Loucy (cell line): ENCODE measurements at regions not wholly inside any gene's neighbourhood (a gene's known extent, or its start where the extent isn't known, plus 50 kb on each side); places are given as distances from the start of the nearest gene placed in this dataset.

Experiments
- H2AFZ ChIP-seq: fragments of 200-600 bp; sonication (generic); 2 replicates; pipeline ENCODE4 v1.6.0; 2016; ENCODE audit warnings: antibody characterized with exemption, mild to moderate bottlenecking, low read length, moderate library complexity
- H3F3A ChIP-seq: fragments of 200-600 bp; 2 replicates; pipeline ENCODE4 v1.6.0; 2016; ENCODE audit warnings: antibody characterized with exemption, low read depth, mild to moderate bottlenecking
- H3K27me3 ChIP-seq: fragments of 200-600 bp; sonication (generic); 2 replicates; pipeline ENCODE4 v1.6.1; 2014; ENCODE audit warnings: low read length, mild to moderate bottlenecking; ENCODE audit not compliant: insufficient read depth, poor library complexity, severe bottlenecking
- H3K36me3 ChIP-seq: fragments of 200-600 bp; sonication (generic); 2 replicates; pipeline ENCODE4 v1.6.1; 2016; ENCODE audit warnings: low read length; ENCODE audit not compliant: insufficient read depth
- H3K4me1 ChIP-seq: fragments of 200-600 bp; sonication (generic); 2 replicates; pipeline ENCODE4 v1.5.1; 2014; ENCODE audit warnings: low read length, mild to moderate bottlenecking; ENCODE audit not compliant: insufficient read depth, poor library complexity, severe bottlenecking
- H3K4me2 ChIP-seq: fragments of 200-600 bp; sonication (generic); 2 replicates; pipeline ENCODE4 v1.6.0; 2014; ENCODE audit warnings: antibody characterized with exemption, low read length, low read depth, mild to moderate bottlenecking; ENCODE audit not compliant: poor library complexity, severe bottlenecking
- H3K4me3 ChIP-seq: fragments of 200-600 bp; sonication (generic); 2 replicates; pipeline ENCODE4 v1.5.1; 2014; ENCODE audit warnings: low read length, mild to moderate bottlenecking, mixed read lengths; ENCODE audit not compliant: poor library complexity, severe bottlenecking
- H3K79me2 ChIP-seq: fragments of 200-600 bp; sonication (generic); 2 replicates; pipeline ENCODE4 v1.6.1; 2014; ENCODE audit warnings: low read length; ENCODE audit not compliant: insufficient read depth
- H3K9ac ChIP-seq: fragments of 200-600 bp; sonication (generic); 2 replicates; pipeline ENCODE4 v1.6.0; 2014; ENCODE audit warnings: mild to moderate bottlenecking, low read depth, low read length, moderate library complexity; ENCODE audit not compliant: poor library complexity, severe bottlenecking
- H3K9me2 ChIP-seq: fragments of 200-600 bp; sonication (generic); replicated peaks from 2 replicates; pipeline ENCODE4 v1.6.1; 2016; ENCODE audit warnings: low read depth, low read length, mixed read lengths
- H3K9me3 ChIP-seq: fragments of 200-600 bp; sonication (generic); 2 replicates; pipeline ENCODE4 v1.6.1; 2014; ENCODE audit warnings: mild to moderate bottlenecking, antibody characterized with exemption, low read length, low read depth; ENCODE audit not compliant: insufficient read depth
- H4K20me1 ChIP-seq: fragments of 200-600 bp; sonication (generic); 2 replicates; pipeline ENCODE4 v1.6.0; 2014; ENCODE audit warnings: antibody characterized with exemption, low read length, mild to moderate bottlenecking; ENCODE audit not compliant: insufficient read depth, poor library complexity, severe bottlenecking
- CTCF ChIP-seq: fragments of 200-600 bp; sonication (generic); conservative IDR thresholded peaks from 2 replicates; pipeline ENCODE4 v1.5.1; 2014; ENCODE audit warnings: mild to moderate bottlenecking, antibody characterized with exemption, low read length
- EZH2phosphoT487 ChIP-seq: fragments of 200-600 bp; IDR thresholded peaks from 2 replicates; pipeline ENCODE4 v1.6.1; 2018; ENCODE audit warnings: antibody characterized with exemption, mild to moderate bottlenecking, moderate library complexity, borderline replicate concordance

DNA sequence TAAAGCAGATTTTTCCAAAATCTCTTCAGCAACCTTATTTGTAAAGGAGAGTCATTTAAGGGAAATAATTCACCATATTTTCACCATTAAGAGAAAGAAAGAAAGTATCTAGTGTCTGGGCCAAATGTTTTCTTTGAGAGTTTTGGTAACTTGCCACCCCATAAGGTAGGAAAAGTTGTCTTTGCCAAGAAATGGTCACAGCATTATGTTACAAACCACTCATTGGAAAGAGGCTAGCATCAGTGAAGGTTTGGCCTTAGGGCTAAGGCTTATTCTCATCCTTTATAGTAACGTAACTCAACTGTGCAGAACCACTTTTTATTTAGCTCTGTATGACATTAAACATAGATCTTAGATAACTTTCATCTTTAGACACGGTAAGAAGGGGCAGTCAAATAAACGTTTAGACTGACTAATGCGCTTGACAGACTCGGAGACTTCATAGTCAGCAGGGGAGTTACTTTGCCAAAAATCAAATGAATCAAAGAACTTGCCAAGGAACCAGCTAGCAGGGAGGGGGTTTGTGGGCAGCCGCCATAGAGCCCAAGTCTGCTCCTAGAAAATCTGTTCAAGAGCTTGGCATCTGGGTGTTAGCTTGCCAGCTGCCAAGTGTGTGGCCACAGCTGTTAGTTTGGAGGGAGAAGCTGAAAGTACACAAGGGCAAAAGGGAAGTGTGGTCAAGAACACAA, 182.8 kb upstream of the GRID2 start:
- H3K27me3 ChIP-seq = no peaks in the 10 kb centered on the region
- H3K4me2 ChIP-seq = no peak overlapping the region

GRCh38 chr4:92122911-92123310, 180.9 kb upstream of the GRID2 start:
- Histone ChIP-seq H3K27me3 (no peaks in the 10 kb centered on the region), H4K20me1 (no peaks in the 10 kb centered on the region), H3K9ac (no peak overlapping the region), H3K79me2 (no peaks in the 10 kb centered on the region), H3F3A (no peaks in the 10 kb centered on the region), H2AFZ (no peak overlapping the region), H3K4me3 (no peak overlapping the region), H3K36me3 (no peaks in the 10 kb centered on the region), H3K9me3 (no peaks in the 10 kb centered on the region), H3K9me2 (no peaks in the 10 kb centered on the region), H3K4me1 (no peaks in the 10 kb centered on the region), H3K4me2 (no peak overlapping the region)
- TF ChIP-seq EZH2phosphoT487 (no peak), CTCF (no peak)

More for the DNA sequence above, 182.8 kb upstream of the GRID2 start:
- Histone ChIP-seq H3F3A (no peaks in the 10 kb centered on the region), H3K79me2 (no peaks in the 10 kb centered on the region), H3K36me3 (no peaks in the 10 kb centered on the region), H4K20me1 (no peaks in the 10 kb centered on the region), H3K9me3 (no peaks in the 10 kb centered on the region), H3K9ac (no peak overlapping the region), H3K9me2 (no peaks in the 10 kb centered on the region), H2AFZ (no peak overlapping the region), H3K4me1 (no peaks in the 10 kb centered on the region), H3K4me3 (no peak overlapping the region)
- TF ChIP-seq EZH2phosphoT487 (no peak), CTCF (no peak)

- H3K4me1 ChIP-seq = no peaks in the 10 kb centered on the region
- H3K36me3 ChIP-seq = no peaks in the 10 kb centered on the region
- H2AFZ ChIP-seq = no peak overlapping the region
- H3K9ac ChIP-seq = no peak overlapping the region
- no peak for TF ChIP-seq EZH2phosphoT487
- no peak for TF ChIP-seq CTCF
- no peaks in the 10 kb centered on the region for H4K20me1 ChIP-seq
- H3K79me2 ChIP-seq = no peaks in the 10 kb centered on the region
- no peak overlapping the region for H3K4me3 ChIP-seq
- no peaks in the 10 kb centered on the region for H3K27me3 ChIP-seq
- no peaks in the 10 kb centered on the region for H3F3A ChIP-seq
- H3K9me3 ChIP-seq = no peaks in the 10 kb centered on the region; the same call in 1 of the 2 replicates
- H3K4me2 ChIP-seq = no peak overlapping the region
- H3K9me2 ChIP-seq = no peaks in the 10 kb centered on the region
These were observed 175.1 kb upstream of the GRID2 start for GRCh38 chr4:92128676-92129075.
